ENCODE measurements at regions not wholly inside any gene's neighbourhood (a gene's known extent, or its start where the extent isn't known, plus 50 kb on each side); places are given as distances from the start of the nearest gene placed in this dataset.
"Not testable (repeated sequence)": the region's sequence is repeated elsewhere in the genome, so short reads cannot be mapped to it uniquely, and the experiment has no call there.

DNA sequence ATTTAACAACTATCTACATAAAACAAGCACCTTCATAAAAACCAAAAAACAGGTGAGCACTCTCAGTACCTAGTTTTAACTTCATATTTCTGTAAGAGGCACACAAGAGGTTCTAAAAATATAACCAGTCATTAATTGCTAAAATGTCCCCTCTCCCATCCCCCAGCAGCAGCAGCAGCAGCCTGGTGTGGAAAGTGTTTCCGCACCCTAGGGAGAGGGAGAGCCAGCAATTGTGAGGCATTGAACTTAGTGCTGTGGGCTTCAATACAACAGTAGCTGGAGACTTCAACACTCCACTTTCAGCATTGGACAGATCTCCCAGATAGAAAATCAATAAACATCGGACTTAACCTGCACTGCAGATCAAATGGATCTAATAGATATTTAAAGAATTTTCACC is 1158.5 kb downstream of the JRKL start:
- DNase-seq (ENCODE audit: low read depth in 2 of 2), result no peak

DNA sequence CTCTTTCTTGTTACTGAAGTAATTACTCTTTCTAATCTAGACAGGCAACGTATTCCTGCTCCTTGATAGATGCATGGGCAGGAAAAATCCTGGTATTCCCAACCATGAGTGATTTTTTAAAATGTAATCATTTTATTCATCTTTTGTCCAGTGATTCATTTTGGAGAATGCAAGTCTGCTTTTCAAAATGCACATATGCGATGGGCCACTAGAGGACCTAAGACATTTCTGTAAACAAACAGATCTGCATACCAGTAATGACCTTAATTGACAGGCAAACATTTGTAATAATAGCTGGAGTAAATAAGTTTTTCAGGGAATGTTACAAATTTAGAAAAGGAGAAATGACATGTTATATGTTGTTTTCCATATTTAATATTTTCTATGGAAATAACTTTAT is 1167.6 kb downstream of the JRKL start:
- no peak for DNase-seq (ENCODE audit: low read depth in 2 of 2)

GRCh38 chr11:97567801-97568200 is 1178.0 kb downstream of the JRKL start:
- no peak for DNase-seq (ENCODE audit: low read depth in 2 of 2)

DNA sequence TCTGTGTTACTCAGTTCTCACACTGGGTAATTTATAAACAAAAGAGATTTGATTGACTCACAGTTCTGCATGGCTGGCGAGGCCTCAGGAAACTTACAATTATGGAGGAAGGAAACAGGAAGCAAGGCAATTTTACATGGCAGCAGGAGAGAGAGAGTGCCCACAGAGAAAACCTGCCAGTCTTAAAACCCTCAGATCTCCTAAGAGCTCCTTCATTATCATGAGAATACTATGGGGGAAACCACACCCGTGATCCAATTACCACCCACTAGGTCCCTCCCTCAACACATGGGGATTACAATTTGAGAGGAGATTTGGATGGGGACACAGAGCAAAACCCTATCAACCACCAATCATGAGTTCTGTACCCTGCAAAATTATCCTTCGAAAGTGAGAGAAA is 1180.8 kb downstream of the JRKL start:
- DNase-seq (ENCODE audit: low read depth in 2 of 2), result no peak

DNA sequence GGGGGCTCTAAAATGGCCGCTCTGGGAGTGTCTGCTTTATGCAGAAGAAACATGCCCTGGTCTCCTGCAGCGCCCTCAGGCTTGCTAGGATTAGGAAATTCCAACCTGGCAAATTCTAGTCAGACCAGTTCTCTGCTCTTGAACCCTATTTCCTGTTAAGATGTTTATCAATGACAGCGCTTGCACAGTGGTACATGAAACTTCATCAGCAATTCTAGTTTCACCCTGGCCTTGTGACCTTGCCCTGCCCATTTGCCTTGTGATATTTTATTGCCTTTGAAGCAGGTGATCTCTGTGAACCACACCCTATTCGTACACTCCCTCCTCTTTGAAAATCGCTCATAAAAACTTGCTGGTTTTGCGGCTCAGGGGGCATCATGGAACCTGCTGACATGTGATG is 1184.0 kb downstream of the JRKL start:
- not testable (repeated sequence) for DNase-seq (ENCODE audit: low read depth in 2 of 2)

DNA sequence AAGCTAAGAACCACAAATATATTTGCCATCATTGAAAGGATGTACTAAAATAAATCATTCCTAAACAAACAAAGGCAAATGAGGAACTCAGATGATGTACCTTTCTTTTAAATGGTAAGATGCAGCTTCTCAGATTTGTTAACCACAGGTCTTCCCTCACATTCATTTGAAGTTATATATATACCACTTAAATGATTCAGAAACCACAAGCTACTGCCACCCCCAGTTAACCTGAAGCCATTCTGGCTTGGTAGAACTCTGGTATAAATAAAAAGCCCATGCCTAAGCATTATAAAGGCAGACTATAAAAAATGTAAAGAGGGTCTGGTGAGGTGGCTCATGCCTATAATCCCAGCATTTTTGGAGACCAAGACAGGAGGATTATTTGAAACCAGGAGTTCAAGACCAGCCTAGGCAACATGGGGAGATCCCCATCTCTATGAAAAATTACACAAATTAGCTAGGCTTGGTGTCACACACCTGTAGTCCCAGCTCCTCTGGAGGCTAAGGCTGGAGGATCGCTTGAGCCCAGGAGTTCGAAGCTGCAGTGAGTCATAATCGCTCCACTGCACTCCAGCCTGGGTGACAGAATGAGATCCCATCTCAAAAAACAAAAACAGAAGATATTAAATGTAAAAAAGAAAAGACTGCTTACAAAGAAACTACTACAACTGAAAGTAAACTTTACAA is 1185.3 kb downstream of the JRKL start:
- no peak for DNase-seq (ENCODE audit: low read depth in 2 of 2)

DNA sequence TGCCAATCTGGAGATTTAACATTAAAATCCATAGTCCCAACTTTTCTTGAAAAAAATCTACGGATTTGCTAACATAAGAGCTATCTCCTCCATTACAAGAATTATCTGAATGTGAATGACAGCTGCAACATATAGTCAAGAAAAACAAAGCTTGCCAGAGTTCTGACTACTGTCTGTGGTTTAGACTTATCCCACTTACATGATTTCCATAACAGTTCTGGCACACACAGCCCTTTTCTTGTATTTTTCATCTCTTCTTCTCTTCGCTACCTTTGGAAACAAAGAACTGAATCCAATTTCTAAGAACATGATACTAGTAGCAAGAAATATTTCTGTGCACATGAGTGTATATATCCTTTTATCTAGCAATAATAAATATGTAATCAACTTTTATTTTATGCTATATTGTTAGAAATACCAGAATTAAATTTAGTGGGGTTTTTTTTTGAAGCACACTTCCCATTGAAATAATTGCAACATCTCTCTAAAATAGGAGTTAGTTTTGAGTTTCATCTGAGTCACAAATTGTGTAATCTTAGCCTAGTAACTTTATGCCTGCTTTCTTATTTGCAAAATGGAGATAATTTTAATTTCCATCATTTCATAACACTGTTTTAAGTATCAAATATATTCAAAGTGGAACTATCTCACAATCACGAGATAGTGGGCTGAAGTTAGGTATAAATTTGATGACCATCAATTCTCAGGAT is 1217.6 kb downstream of the JRKL start:
- no peak for DNase-seq (ENCODE audit: low read depth in 2 of 2)

DNA sequence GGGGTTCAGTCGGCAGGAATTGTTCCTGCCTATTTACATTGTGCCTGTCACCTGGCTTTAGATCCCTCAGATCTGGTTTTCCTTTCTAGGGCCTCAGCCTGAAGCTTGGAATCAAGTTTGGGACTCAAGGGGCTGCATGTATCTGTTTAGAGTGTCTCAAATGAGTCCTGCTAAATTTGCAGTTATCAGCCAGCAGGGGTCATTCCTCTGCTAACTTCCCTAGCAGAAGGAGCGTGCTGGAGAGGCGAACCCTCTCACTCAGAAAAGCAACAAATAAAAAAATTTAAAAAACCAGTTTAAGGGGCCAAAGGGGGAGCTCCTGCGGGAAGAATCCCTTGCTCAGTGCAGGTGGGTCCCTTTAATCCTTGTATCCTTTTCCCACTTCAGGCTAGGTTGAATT is 1220.2 kb downstream of the JRKL start:
- DNase-seq (ENCODE audit: low read depth in 2 of 2), result no peak

DNA sequence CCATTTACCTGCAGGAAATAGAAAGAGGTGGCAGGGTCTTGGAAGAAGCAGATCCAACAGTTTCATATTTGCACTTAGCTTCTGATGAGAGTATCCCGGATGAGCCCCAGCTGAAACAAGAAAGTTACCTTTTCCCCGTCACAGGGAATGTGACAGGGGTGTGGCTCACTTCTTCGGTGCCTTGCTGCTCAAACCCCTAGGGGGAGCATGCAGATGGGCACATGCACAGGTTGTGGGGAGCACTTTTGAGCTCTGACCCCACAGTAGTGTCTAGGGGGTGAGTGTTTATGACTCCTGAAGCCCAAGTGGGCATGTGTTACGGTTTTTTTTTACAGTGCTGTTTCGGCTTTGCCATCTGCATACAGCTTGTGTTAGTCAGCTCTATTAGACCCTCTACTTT is 1221.0 kb downstream of the JRKL start:
- DNase-seq (ENCODE audit: low read depth in 2 of 2), result no peak

- DNase-seq (ENCODE audit: low read depth in 2 of 2), result no peak
These were observed 1221.5 kb downstream of the JRKL start for GRCh38 chr11:97611345-97611744.

GRCh38 chr11:97614606-97615005 is 1224.8 kb downstream of the JRKL start:
- DNase-seq (ENCODE audit: low read depth in 2 of 2), result no peak

- DNase-seq (ENCODE audit: low read depth in 2 of 2), result no peak
These were observed 1225.7 kb downstream of the JRKL start for GRCh38 chr11:97615546-97615945.

DNA sequence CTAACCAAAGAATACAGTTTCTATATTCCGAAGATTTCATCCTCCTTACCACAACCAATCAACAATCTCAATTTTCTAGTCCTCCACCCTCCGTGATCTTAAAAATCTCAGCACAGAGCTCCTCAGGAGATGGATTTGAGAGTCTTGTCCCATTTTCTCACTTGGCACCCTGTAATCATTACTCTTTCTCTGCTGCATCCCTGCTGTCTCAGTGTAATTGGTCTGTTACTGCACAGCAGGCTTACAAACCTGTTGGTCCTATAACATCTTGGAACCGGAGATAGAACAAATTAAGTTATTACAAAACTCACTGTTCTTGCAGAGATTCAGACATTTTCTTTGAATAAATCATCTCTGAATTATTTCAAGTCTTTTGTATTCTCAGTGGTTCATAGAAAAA is 1227.2 kb downstream of the JRKL start:
- DNase-seq (ENCODE audit: low read depth in 2 of 2), result no peak

DNA sequence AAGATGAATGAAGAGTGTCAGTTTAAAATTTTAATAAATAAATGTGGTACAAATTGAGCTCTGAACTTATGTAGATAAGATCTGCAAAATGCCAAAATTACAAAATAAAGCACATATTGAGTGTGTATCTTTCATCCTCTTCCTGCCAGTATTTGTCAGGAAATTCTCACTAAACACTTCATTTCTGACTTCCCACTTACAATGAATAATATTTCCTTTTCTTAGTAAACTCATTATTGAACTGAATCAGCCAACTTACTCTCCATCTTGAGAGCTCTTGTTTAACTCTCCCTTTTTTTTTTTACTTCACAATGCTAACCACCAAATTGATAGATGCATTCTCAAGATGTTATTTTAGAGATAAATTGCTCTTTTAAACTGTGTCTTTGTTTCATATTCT is 1230.2 kb downstream of the JRKL start:
- no peak for DNase-seq (ENCODE audit: low read depth in 2 of 2)

DNA sequence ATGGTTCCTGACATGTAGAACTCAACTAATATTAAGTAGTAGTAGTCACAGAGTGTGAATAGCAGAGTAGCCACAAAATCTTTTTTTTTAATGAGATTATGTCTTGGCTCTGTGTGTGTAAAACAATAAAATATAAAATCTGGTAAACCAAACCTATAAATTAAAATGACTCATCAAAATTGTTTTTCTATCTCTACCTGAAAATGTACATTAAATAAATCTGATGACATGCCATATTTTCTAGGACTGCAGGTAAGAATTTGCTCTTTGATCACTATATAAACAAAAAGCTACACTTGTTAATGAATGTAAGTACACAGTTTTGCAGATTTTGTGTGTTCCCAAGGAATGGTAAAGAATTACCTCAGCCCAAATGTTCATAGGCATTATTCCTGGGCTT is 1231.5 kb downstream of the JRKL start:
- DNase-seq (ENCODE audit: low read depth in 2 of 2), result no peak

GRCh38 chr11:97622795-97623194 is 1233.0 kb downstream of the JRKL start:
- DNase-seq (ENCODE audit: low read depth in 2 of 2), result no peak

DNA sequence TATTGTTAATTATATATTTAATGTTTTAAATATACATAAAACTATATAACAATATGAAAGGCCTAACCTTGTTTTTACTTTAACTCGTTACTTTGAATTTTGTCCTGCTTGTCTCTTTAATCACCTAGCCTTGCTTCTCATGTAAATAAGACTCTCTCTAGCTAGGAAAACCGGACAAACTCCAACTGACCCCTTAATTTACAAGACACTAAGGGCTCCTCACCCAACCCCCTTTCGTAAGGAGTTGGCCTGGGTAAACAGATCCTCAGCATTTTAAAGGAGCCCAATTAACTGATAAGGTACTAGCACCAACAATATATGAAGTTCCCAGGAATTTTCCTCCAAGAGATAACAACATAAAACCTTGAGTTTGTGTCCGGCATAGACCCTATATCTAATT is 1246.9 kb downstream of the JRKL start:
- not testable (repeated sequence) for DNase-seq (ENCODE audit: low read depth in 2 of 2)

- DNase-seq (ENCODE audit: low read depth in 2 of 2), result no peak
These were observed 1247.9 kb downstream of the JRKL start for GRCh38 chr11:97637701-97638100.

GRCh38 chr11:97638641-97639224 is 1248.9 kb downstream of the JRKL start:
- no peak for DNase-seq (ENCODE audit: low read depth in 2 of 2)

DNA sequence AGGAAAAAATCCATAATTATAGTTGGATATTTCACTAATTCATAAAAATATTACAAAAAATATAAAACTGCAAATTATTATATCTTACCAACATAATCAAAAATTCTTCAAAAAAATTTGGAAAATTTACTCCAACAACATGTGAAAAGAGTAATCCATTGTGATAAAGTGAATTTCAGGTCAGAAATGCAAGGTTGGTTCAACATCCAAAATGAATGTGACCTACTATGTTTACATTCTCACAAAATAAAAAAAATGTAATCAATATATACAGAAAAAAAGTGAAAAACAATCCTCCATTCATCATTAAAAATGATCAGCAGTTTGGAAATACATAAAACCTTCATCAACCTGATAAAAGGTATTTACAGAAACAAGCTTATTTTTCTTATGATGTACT is 1252.2 kb downstream of the JRKL start:
- no peak for DNase-seq (ENCODE audit: low read depth in 2 of 2)

GRCh38 chr11:97645736-97646135 is 1255.9 kb downstream of the JRKL start:
- no peak for DNase-seq (ENCODE audit: low read depth in 2 of 2)

DNA sequence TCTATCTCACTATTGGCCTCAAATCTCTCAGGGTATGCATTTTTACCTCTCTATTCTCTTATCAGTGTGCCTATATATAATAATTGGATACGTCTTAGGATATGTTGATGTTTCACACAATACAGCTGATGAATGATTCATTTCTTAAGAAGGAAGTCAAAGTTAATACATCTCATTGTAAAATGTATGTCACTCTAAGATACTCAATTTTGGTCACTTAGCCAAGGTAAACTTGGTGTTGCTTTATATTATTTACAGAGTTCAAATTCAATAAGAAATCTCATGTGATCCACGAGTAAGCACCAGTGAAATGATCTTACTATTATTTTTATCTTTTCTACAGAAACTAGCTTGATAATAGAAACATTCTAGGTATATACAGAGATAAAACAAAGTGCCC is 1266.5 kb downstream of the JRKL start:
- DNase-seq (ENCODE audit: low read depth in 2 of 2), result no peak

- DNase-seq (ENCODE audit: low read depth in 2 of 2), result no peak
These were observed 1268.0 kb downstream of the JRKL start for GRCh38 chr11:97657852-97658251.

Data from activated CD4-positive, alpha-beta T cell treated with anti-CD3 and anti-CD28 coated beads for 24 hours (primary cell).